Tibial nerve (tissue), 4 donors: ENCODE measurements at regions not wholly inside any gene's neighbourhood (a gene's known extent, or its start where the extent isn't known, plus 50 kb on each side); places are given as distances from the start of the nearest gene placed in this dataset.

Experiments
- EP300 ChIP-seq, 2 donors: sonication (generic); formaldehyde crosslinking; IDR thresholded peaks; one replicate each; pipeline ENCODE4 v1.6.1; 2017; ENCODE audit warnings: antibody characterized with exemption in 2 of 2, mild to moderate bottlenecking in 1 of 2
- POLR2A ChIP-seq, 2 donors: fragments of 450-650 bp; IDR thresholded peaks; one replicate each; pipeline ENCODE4 v1.6.1; 2017; ENCODE audit warnings: antibody characterized with exemption in 2 of 2, mild to moderate bottlenecking in 2 of 2, moderate library complexity in 2 of 2
- TF ChIP-seq, protein P1 (sequence below), 5 experiments: fragments of 200-600 bp in 3 of 5; fragments of 450-650 bp in 2 of 5; sonication (generic) in 3 of 5; IDR thresholded peaks; one replicate each; pipeline ENCODE4 v1.5.1; 2016 to 2019; ENCODE audit warnings: antibody characterized with exemption in 5 of 5, mild to moderate bottlenecking in 3 of 5, moderate library complexity in 2 of 5

GRCh38 chr6:4395386-4395785 is 260.0 kb upstream of the ECI2 start:
- TF ChIP-seq, protein P1, sequence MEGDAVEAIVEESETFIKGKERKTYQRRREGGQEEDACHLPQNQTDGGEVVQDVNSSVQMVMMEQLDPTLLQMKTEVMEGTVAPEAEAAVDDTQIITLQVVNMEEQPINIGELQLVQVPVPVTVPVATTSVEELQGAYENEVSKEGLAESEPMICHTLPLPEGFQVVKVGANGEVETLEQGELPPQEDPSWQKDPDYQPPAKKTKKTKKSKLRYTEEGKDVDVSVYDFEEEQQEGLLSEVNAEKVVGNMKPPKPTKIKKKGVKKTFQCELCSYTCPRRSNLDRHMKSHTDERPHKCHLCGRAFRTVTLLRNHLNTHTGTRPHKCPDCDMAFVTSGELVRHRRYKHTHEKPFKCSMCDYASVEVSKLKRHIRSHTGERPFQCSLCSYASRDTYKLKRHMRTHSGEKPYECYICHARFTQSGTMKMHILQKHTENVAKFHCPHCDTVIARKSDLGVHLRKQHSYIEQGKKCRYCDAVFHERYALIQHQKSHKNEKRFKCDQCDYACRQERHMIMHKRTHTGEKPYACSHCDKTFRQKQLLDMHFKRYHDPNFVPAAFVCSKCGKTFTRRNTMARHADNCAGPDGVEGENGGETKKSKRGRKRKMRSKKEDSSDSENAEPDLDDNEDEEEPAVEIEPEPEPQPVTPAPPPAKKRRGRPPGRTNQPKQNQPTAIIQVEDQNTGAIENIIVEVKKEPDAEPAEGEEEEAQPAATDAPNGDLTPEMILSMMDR (IDR thresholded peaks at IDR 0.05), result no peak
- TF ChIP-seq EP300 (IDR thresholded peaks at IDR 0.05) (no peak), POLR2A (IDR thresholded peaks at IDR 0.05) (no peak)
